ENCODE measurements at regions not wholly inside any gene's neighbourhood (a gene's known extent, or its start where the extent isn't known, plus 50 kb on each side); places are given as distances from the start of the nearest gene placed in this dataset.

DNA sequence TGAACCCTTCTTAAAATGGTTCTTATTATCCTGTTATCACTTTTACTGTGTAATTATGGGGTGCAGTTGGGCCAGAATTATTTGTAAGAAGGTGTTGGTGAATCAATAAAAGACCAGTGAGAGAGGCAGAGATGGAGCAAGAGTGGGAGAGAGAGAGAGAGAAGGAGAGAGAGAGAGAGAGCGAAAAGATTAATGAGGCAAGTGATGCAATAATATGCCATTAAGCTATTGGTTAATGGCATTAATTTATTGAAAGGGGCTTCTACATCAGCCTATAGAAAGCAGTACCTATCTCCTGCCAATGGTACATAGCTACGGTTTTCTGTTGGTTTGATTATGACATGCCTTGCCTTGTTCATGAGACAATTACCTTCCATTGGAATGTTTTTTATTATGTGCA, 388.7 kb downstream of the RPS6KC1 start:
- CTCF ChIA-PET (ENCODE audit: unreplicated experiment), result no interaction called here
- Histone ChIP-seq H3K4me3 (ENCODE audit: low read depth, low read length, poor library complexity, severe bottlenecking) (no peak overlapping the region), H3K79me2 (ENCODE audit: insufficient read depth, low read depth, low read length) (no peaks in the 10 kb centered on the region), H3K4me2 (ENCODE audit: low read length) (no peak overlapping the region), H3K4me1 (ENCODE audit: insufficient read depth, low read length, poor library complexity, severe bottlenecking) (no peaks in the 10 kb centered on the region), H3K9me3 (ENCODE audit: low read length) (no peaks in the 10 kb centered on the region), H4K20me1 (ENCODE audit: insufficient read depth, low read length) (no peaks in the 10 kb centered on the region), H2AFZ (ENCODE audit: low read length) (no peak overlapping the region), H3K36me3 (ENCODE audit: insufficient read depth, low read length) (no peaks in the 10 kb centered on the region), H3K27ac (ENCODE audit: low read depth, low read length, poor library complexity, severe bottlenecking) (no peak overlapping the region), H3K9me2 (ENCODE audit: insufficient read depth, low read length) (no peaks in the 10 kb centered on the region)
- BruUV-seq (replicated peaks), result no TSS peak
- no peak for DNase-seq (ENCODE audit: low spot score)
- intact Hi-C loops (cut with micrococcal nuclease; ENCODE audit: unreplicated experiment), result no loop called here
- no peak for TF ChIP-seq EZH2phosphoT487 (IDR thresholded peaks at IDR 0.05; ENCODE audit: borderline replicate concordance, low read depth, low read length)
- TF ChIP-seq, protein P1, sequence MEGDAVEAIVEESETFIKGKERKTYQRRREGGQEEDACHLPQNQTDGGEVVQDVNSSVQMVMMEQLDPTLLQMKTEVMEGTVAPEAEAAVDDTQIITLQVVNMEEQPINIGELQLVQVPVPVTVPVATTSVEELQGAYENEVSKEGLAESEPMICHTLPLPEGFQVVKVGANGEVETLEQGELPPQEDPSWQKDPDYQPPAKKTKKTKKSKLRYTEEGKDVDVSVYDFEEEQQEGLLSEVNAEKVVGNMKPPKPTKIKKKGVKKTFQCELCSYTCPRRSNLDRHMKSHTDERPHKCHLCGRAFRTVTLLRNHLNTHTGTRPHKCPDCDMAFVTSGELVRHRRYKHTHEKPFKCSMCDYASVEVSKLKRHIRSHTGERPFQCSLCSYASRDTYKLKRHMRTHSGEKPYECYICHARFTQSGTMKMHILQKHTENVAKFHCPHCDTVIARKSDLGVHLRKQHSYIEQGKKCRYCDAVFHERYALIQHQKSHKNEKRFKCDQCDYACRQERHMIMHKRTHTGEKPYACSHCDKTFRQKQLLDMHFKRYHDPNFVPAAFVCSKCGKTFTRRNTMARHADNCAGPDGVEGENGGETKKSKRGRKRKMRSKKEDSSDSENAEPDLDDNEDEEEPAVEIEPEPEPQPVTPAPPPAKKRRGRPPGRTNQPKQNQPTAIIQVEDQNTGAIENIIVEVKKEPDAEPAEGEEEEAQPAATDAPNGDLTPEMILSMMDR (conservative IDR thresholded peaks at IDR 0.05; ENCODE audit: low read length), result no peak
- POLR2A ChIA-PET, result no interaction called here

DNA sequence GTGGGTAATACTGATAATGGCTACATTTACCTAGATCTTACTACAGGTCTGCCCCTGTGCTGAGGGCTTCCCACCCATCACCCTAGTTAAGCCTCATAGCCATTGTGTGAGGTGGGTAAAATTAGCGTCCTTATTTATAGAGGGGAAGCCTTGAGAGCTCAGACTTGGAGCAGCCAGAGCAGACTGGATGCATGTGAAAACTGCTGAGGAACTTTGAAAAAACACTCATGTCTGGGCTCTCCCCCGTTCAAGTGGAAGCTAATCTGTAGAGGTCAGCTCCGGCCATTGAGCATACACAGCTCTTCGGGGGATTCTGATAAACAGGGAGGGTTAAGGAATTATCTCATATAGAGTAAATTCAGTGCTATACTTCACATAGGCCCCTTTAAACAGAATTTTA, 389.7 kb downstream of the RPS6KC1 start:
- Histone ChIP-seq H3K27ac (ENCODE audit: low read depth, low read length, poor library complexity, severe bottlenecking) (no peak overlapping the region), H3K36me3 (ENCODE audit: insufficient read depth, low read length) (no peaks in the 10 kb centered on the region), H3K9me2 (ENCODE audit: insufficient read depth, low read length) (no peaks in the 10 kb centered on the region), H2AFZ (ENCODE audit: low read length) (no peak overlapping the region), H3K4me2 (ENCODE audit: low read length) (no peak overlapping the region), H3K9me3 (ENCODE audit: low read length) (no peaks in the 10 kb centered on the region), H4K20me1 (ENCODE audit: insufficient read depth, low read length) (no peaks in the 10 kb centered on the region), H3K4me3 (ENCODE audit: low read depth, low read length, poor library complexity, severe bottlenecking) (no peak overlapping the region), H3K79me2 (ENCODE audit: insufficient read depth, low read depth, low read length) (no peaks in the 10 kb centered on the region), H3K4me1 (ENCODE audit: insufficient read depth, low read length, poor library complexity, severe bottlenecking) (no peaks in the 10 kb centered on the region)
- intact Hi-C loops (cut with micrococcal nuclease; ENCODE audit: unreplicated experiment), result no loop called here
- ChIA-PET POLR2A (no interaction called here), CTCF (ENCODE audit: unreplicated experiment) (no interaction called here)
- BruUV-seq (replicated peaks), result no TSS peak
- TF ChIP-seq, protein P1 (conservative IDR thresholded peaks at IDR 0.05; ENCODE audit: low read length), result no peak
- TF ChIP-seq EZH2phosphoT487 (IDR thresholded peaks at IDR 0.05; ENCODE audit: borderline replicate concordance, low read depth, low read length), result no peak
- DNase-seq (ENCODE audit: low spot score), result no peak

DNA sequence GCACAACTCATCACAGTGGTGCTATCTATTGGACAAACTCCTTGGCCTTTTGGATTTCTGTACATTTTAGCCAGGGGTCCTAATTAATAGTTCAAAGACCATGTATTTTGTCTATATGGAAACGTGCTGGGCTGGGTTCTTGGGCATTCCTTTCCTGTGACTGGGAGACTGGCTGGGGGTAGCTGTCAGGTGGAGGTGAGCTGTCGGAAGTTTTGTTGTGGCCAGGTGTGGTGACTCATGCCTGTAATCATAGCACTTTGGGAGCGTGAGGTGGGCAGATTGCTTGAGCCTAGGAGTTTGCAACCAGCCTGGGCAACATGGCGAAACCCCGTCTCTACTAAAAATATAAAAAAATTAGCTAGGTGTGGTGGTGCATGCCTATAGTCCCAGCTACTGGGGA, 392.4 kb downstream of the RPS6KC1 start:
- Histone ChIP-seq H3K79me2 (ENCODE audit: insufficient read depth, low read depth, low read length) (no peaks in the 10 kb centered on the region), H3K4me3 (ENCODE audit: low read depth, low read length, poor library complexity, severe bottlenecking) (no peak overlapping the region), H3K36me3 (ENCODE audit: insufficient read depth, low read length) (no peaks in the 10 kb centered on the region), H2AFZ (ENCODE audit: low read length) (no peak overlapping the region), H3K4me2 (ENCODE audit: low read length) (no peak overlapping the region), H4K20me1 (ENCODE audit: insufficient read depth, low read length) (no peaks in the 10 kb centered on the region), H3K4me1 (ENCODE audit: insufficient read depth, low read length, poor library complexity, severe bottlenecking) (no peaks in the 10 kb centered on the region), H3K9me3 (ENCODE audit: low read length) (no peaks in the 10 kb centered on the region), H3K9me2 (ENCODE audit: insufficient read depth, low read length) (no peaks in the 10 kb centered on the region), H3K27ac (ENCODE audit: low read depth, low read length, poor library complexity, severe bottlenecking) (no peak overlapping the region)
- intact Hi-C loops (cut with micrococcal nuclease; ENCODE audit: unreplicated experiment), result no loop called here
- ChIA-PET CTCF (ENCODE audit: unreplicated experiment) (no interaction called here), POLR2A (no interaction called here)
- TF ChIP-seq, protein P1 (conservative IDR thresholded peaks at IDR 0.05; ENCODE audit: low read length), result no peak
- TF ChIP-seq EZH2phosphoT487 (IDR thresholded peaks at IDR 0.05; ENCODE audit: borderline replicate concordance, low read depth, low read length), result no peak
- no TSS peak for BruUV-seq (replicated peaks)
- DNase-seq (ENCODE audit: low spot score), result no peak
